ENCODE measurements at regions not wholly inside any gene's neighbourhood (a gene's known extent, or its start where the extent isn't known, plus 50 kb on each side); places are given as distances from the start of the nearest gene placed in this dataset.
"Not testable (repeated sequence)": the region's sequence is repeated elsewhere in the genome, so short reads cannot be mapped to it uniquely, and the experiment has no call there.

DNA sequence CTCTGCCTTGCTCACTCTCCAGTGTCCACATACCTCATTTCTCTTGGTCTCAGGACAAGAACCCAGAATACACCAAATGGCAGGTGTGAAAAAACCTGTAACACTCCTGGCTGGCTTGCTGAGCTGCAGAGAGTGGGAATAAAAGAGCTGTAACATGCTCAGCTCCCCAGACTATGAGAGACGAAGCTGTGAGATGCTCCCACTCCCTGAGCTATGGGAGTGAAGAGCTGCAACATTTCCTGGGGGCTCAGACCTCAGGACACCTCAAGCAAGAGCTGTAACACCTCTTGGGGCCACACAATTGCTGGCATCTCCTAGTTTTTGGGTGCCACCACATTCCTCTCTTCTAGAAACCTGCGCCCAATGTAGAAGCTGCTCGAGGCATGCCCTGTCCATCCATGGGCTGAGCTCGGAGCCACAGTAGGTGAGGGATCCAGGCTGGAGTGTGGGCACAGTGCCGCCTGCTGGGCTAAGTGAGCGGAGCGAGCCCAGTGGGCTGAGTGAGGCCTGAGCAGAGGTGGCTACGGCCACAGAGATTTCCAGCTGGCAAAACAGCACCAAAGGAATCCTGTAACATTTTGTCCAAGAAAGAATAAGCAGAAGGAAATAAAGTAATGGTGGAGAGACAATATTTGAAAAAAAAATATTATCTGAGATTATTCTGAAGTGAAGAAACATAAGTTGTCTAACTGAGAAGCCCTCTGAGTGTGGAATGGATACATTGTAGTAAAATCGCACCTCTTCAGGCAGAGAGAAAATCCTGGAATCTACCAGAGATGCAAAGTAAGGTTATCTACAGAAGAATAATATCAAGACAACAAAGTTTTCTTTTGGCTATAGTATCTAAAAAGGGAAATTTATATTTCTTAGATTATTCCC, 186.2 kb upstream of the PCDH9 start:
- Mint-ChIP-seq H3K36me3 (no peaks in the 10 kb centered on the region), H3K27me3 (no peaks in the 10 kb centered on the region), H3K27ac (no peak overlapping the region), H3K9me3 (no peaks in the 10 kb centered on the region), H3K4me1 (no peaks in the 10 kb centered on the region), H3K4me3 (no peak overlapping the region)
- DNase-seq = no peak
- POLR2A ChIA-PET = no interaction called here
- ATAC-seq (ENCODE audit: low read depth) = no peak

GRCh38 chr13:67410645-67411044, 180.5 kb upstream of the PCDH9 start:
- POLR2A ChIA-PET = no interaction called here
- no peaks in the 10 kb centered on the region for H3K27me3 Mint-ChIP-seq

DNA sequence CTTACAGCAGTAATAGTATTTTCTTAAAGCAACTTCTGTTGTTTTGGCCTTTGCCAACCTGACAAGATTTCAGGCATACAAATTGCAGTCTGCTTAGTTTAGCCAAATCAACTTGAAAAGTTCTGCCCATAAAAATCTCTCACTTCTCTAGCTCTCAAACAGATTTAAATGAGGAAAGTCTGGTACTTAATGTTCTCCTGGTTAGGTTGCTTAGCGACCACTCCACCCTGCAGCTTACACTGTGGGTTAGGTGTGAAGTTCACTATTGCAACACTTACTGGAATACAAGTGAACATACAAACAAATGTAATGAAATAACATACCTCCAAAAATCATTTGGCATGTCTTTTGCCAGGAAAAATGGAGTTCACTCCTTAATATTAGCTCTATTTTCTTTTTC, 178.7 kb upstream of the PCDH9 start:
- no peaks in the 10 kb centered on the region for H3K9me3 Mint-ChIP-seq
- no peak overlapping the region for H3K27ac Mint-ChIP-seq
- POLR2A ChIA-PET = no interaction called here
- no peak overlapping the region for H3K4me3 Mint-ChIP-seq
- H3K36me3 Mint-ChIP-seq = no peaks in the 10 kb centered on the region
- no peaks in the 10 kb centered on the region for H3K27me3 Mint-ChIP-seq
- DNase-seq = no peak
- H3K4me1 Mint-ChIP-seq = no peaks in the 10 kb centered on the region
- no peak for ATAC-seq (ENCODE audit: low read depth)

More at GRCh38 chr13:67410645-67411044, 180.5 kb upstream of the PCDH9 start:
- DNase-seq = no peak
- no peak for ATAC-seq (ENCODE audit: low read depth)
- no peaks in the 10 kb centered on the region for H3K36me3 Mint-ChIP-seq
- H3K4me1 Mint-ChIP-seq = no peaks in the 10 kb centered on the region
- no peak overlapping the region for H3K4me3 Mint-ChIP-seq
- no peaks in the 10 kb centered on the region for H3K9me3 Mint-ChIP-seq
- no peak overlapping the region for H3K27ac Mint-ChIP-seq

GRCh38 chr13:67402546-67402945, 172.4 kb upstream of the PCDH9 start:
- H3K9me3 Mint-ChIP-seq = peaks cover 4% of the 10 kb centered on the region
- H3K4me1 Mint-ChIP-seq = no peaks in the 10 kb centered on the region
- no peak overlapping the region for H3K27ac Mint-ChIP-seq
- POLR2A ChIA-PET = no interaction called here
- DNase-seq = no peak
- no peak overlapping the region for H3K4me3 Mint-ChIP-seq
- H3K36me3 Mint-ChIP-seq = no peaks in the 10 kb centered on the region
- H3K27me3 Mint-ChIP-seq = no peaks in the 10 kb centered on the region
- ATAC-seq (ENCODE audit: low read depth) = no peak

- Mint-ChIP-seq H3K27ac (no peak overlapping the region), H3K4me3 (no peak overlapping the region), H3K9me3 (peaks cover 4% of the 10 kb centered on the region), H3K27me3 (no peaks in the 10 kb centered on the region), H3K4me1 (no peaks in the 10 kb centered on the region), H3K36me3 (no peaks in the 10 kb centered on the region)
- ATAC-seq (ENCODE audit: low read depth) = no peak
- POLR2A ChIA-PET = no interaction called here
- DNase-seq = no peak
Observed at GRCh38 chr13:67395577-67395976, 165.4 kb upstream of the PCDH9 start.

- DNase-seq = no peak
- Mint-ChIP-seq H3K4me1 (no peaks in the 10 kb centered on the region), H3K27ac (no peak overlapping the region), H3K9me3 (no peaks in the 10 kb centered on the region), H3K36me3 (no peaks in the 10 kb centered on the region), H3K4me3 (no peak overlapping the region), H3K27me3 (no peaks in the 10 kb centered on the region)
- ATAC-seq (ENCODE audit: low read depth) = no peak
- POLR2A ChIA-PET = no interaction called here
Observed at GRCh38 chr13:67392014-67392413, 161.9 kb upstream of the PCDH9 start.

GRCh38 chr13:67390462-67391086, 160.4 kb upstream of the PCDH9 start:
- no peaks in the 10 kb centered on the region for H3K4me1 Mint-ChIP-seq
- H3K36me3 Mint-ChIP-seq = no peaks in the 10 kb centered on the region
- DNase-seq = no peak
- H3K9me3 Mint-ChIP-seq = peaks cover 4% of the 10 kb centered on the region
- no peak overlapping the region for H3K27ac Mint-ChIP-seq
- POLR2A ChIA-PET = no interaction called here
- no peaks in the 10 kb centered on the region for H3K27me3 Mint-ChIP-seq
- H3K4me3 Mint-ChIP-seq = no peak overlapping the region
- no peak for ATAC-seq (ENCODE audit: low read depth)

- no peak for DNase-seq
- no peak overlapping the region for H3K4me3 Mint-ChIP-seq
- no peaks in the 10 kb centered on the region for H3K4me1 Mint-ChIP-seq
- H3K9me3 Mint-ChIP-seq = peaks cover 4% of the 10 kb centered on the region
- no peak for ATAC-seq (ENCODE audit: low read depth)
- no peaks in the 10 kb centered on the region for H3K27me3 Mint-ChIP-seq
- no peak overlapping the region for H3K27ac Mint-ChIP-seq
- POLR2A ChIA-PET = no interaction called here
- no peaks in the 10 kb centered on the region for H3K36me3 Mint-ChIP-seq
Observed at GRCh38 chr13:67389171-67389570, 159.0 kb upstream of the PCDH9 start.

GRCh38 chr13:67383109-67383757, 153.1 kb upstream of the PCDH9 start:
- DNase-seq; H3K36me3 Mint-ChIP-seq; ATAC-seq (ENCODE audit: low read depth); H3K27ac Mint-ChIP-seq; H3K4me3 Mint-ChIP-seq; H3K4me1 Mint-ChIP-seq; H3K9me3 Mint-ChIP-seq; H3K27me3 Mint-ChIP-seq; POLR2A ChIA-PET: not testable (repeated sequence)

DNA sequence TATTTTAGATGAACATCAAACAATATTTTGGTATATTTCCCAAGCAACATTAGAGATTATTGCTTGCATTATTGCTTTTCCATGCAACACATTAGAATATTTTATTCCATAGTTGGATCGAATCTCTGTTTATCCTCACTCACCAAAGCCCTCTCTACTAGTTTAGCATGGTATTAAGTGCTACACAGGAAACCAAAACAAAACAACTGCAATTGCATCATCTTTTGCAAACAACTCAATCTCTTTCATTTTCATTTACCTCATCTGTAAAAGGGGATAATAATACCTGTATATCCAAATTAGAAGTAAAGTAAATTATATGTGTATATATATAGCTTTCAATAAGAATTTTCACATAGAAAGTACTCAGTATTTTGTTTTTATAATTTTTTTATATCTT, 147.8 kb upstream of the PCDH9 start:
- POLR2A ChIA-PET = no interaction called here
- peaks cover 2% of the 10 kb centered on the region for H3K9me3 Mint-ChIP-seq
- no peak overlapping the region for H3K4me3 Mint-ChIP-seq
- ATAC-seq (ENCODE audit: low read depth) (no peak), DNase-seq (no peak)
- no peaks in the 10 kb centered on the region for H3K4me1 Mint-ChIP-seq
- no peak overlapping the region for H3K27ac Mint-ChIP-seq
- H3K27me3 Mint-ChIP-seq = no peaks in the 10 kb centered on the region
- H3K36me3 Mint-ChIP-seq = no peaks in the 10 kb centered on the region

GRCh38 chr13:67374391-67374790, 144.3 kb upstream of the PCDH9 start:
- no peaks in the 10 kb centered on the region for H3K9me3 Mint-ChIP-seq
- H3K4me1 Mint-ChIP-seq = no peaks in the 10 kb centered on the region
- H3K27me3 Mint-ChIP-seq = no peaks in the 10 kb centered on the region
- DNase-seq (no peak), ATAC-seq (ENCODE audit: low read depth) (no peak)
- no peak overlapping the region for H3K4me3 Mint-ChIP-seq
- POLR2A ChIA-PET = no interaction called here
- no peaks in the 10 kb centered on the region for H3K36me3 Mint-ChIP-seq
- H3K27ac Mint-ChIP-seq = no peak overlapping the region

- H3K4me3 Mint-ChIP-seq = no peak overlapping the region
- DNase-seq (no peak), ATAC-seq (ENCODE audit: low read depth) (no peak)
- no peaks in the 10 kb centered on the region for H3K36me3 Mint-ChIP-seq
- H3K27ac Mint-ChIP-seq = no peak overlapping the region
- POLR2A ChIA-PET = no interaction called here
- H3K9me3 Mint-ChIP-seq = no peaks in the 10 kb centered on the region
- no peaks in the 10 kb centered on the region for H3K27me3 Mint-ChIP-seq
- H3K4me1 Mint-ChIP-seq = no peaks in the 10 kb centered on the region
Observed at GRCh38 chr13:67372868-67373464, 142.8 kb upstream of the PCDH9 start.

DNA sequence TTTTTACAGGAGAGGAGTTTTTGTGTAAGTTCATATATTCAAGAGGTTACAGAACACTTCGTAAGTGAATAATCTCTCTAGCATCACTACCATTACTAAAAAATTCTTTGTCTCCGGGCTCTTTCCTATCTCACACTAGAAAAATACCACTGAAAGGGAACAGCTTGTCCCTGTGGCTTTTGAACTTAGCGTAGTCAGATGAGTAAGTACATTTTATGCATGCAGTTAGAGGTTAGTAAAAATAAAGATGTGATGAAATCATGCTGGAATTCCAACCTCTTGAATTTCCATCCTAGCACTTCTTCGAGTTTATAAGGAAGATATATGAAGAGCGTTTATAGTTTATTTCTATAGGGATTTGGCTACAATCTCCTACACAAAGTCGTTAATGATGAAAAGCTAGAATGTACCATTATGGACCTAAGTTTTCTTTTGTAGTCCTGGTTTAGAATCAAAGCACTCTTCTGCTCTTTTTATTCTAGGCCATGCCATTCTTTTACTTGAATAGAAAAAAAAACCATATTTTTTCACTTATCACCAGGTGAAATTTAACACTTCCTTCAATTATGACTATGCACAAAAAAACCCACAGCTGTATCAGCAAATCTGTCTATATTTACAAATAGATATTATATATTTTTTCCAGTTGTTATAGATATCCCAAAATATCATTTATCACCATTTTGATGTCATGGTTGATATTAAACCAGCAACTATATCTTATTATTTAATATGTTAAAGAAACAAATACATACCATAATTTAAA, 139.9 kb upstream of the PCDH9 start:
- Mint-ChIP-seq H3K4me3 (no peak overlapping the region), H3K9me3 (no peaks in the 10 kb centered on the region), H3K27me3 (no peaks in the 10 kb centered on the region), H3K4me1 (no peaks in the 10 kb centered on the region), H3K36me3 (no peaks in the 10 kb centered on the region), H3K27ac (no peak overlapping the region)
- POLR2A ChIA-PET = no interaction called here
- DNase-seq (no peak), ATAC-seq (ENCODE audit: low read depth) (no peak)
